Upper lobe of left lung (tissue), 4 donors: ENCODE measurements at regions not wholly inside any gene's neighbourhood (a gene's known extent, or its start where the extent isn't known, plus 50 kb on each side); places are given as distances from the start of the nearest gene placed in this dataset.

Experiments used
- CTCF ChIP-seq, 6 experiments: fragments of 450-650 bp in 4 of 6; fragments of 200-600 bp in 2 of 6; sonication (generic) in 2 of 6; IDR thresholded peaks; one replicate each; pipeline ENCODE4 v1.5.1; 2016 to 2019; ENCODE audit warnings: antibody characterized with exemption in 6 of 6
- EP300 ChIP-seq, 4 donors: sonication (generic); formaldehyde crosslinking; IDR thresholded peaks; one replicate each; pipeline ENCODE4 v1.5.1; 2017; ENCODE audit warnings: antibody characterized with exemption in 4 of 4, control low read depth in 2 of 4
- POLR2A ChIP-seq, 4 donors: fragments of 450-650 bp; IDR thresholded peaks; one replicate each; pipeline ENCODE4 v1.5.1; 2016 to 2017; ENCODE audit warnings: antibody characterized with exemption in 4 of 4, mild to moderate bottlenecking in 2 of 4
- POLR2AphosphoS5 ChIP-seq, 2 donors: sonication (generic); formaldehyde crosslinking; IDR thresholded peaks; one replicate each; pipeline ENCODE4 v1.5.1; 2017; ENCODE audit warnings: antibody characterized with exemption in 2 of 2

DNA sequence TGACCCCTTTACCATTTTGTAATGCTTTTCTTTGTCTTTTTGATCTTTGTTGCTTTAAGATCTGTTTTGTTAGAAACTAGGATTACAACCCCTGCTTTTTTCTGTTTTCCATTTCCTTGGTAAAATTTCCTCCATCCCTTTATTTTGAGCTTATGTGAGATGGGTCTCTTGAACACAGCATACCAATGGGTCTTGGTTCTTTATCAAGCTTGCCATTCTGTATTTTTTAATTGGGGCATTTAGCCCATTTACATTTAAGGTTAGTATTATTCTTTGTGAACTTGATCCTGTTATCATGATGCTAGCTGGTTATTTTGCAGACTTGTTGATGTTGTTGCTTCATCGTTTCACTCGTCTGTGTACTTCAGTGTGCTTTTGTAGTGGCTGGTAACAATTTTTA, 337.3 kb downstream of the SPATA31D1 start:
- TF ChIP-seq EP300 (IDR thresholded peaks at IDR 0.05) (no peak), POLR2AphosphoS5 (IDR thresholded peaks at IDR 0.05) (no peak), CTCF (IDR thresholded peaks at IDR 0.05) (no peak), POLR2A (IDR thresholded peaks at IDR 0.05) (no peak)
